Nephron (organoid): ENCODE measurements at regions not wholly inside any gene's neighbourhood (a gene's known extent, or its start where the extent isn't known, plus 50 kb on each side); places are given as distances from the start of the nearest gene placed in this dataset.
A peak's percentile ranks its signal among the peaks of the same experiment; 100 is the strongest.

ENCODE experiments used
- H3K27ac Mint-ChIP-seq, 3 experiments: 2 replicates each; pipeline ENCODE4 v1.8.0; 2020; ENCODE audit warnings: mixed read lengths in 3 of 3, mild to moderate bottlenecking in 2 of 3, moderate library complexity in 1 of 3
- H3K27me3 Mint-ChIP-seq: 2 replicates; pipeline ENCODE4 v1.8.0; 2021; ENCODE audit warnings: low read depth, mild to moderate bottlenecking, moderate library complexity, mixed read lengths
- H3K36me3 Mint-ChIP-seq: 2 replicates; pipeline ENCODE4 v1.8.0; 2020; ENCODE audit warnings: low read depth, mixed read lengths
- H3K4me1 Mint-ChIP-seq: 2 replicates; pipeline ENCODE4 v1.8.0; 2020; ENCODE audit warnings: mixed read lengths
- H3K4me3 Mint-ChIP-seq, 3 experiments: 2 replicates each; pipeline ENCODE4 v1.8.0; 2020; ENCODE audit warnings: mild to moderate bottlenecking in 3 of 3, mixed read lengths in 3 of 3, moderate library complexity in 2 of 3
- H3K9me3 Mint-ChIP-seq: 2 replicates; pipeline ENCODE4 v1.8.0; 2020; ENCODE audit warnings: mixed read lengths
- CTCF ChIP-seq, 3 experiments: fragments of 200-600 bp; sonication (generic); IDR thresholded peaks; one replicate each; pipeline ENCODE4 v1.5.0; 2021; ENCODE audit warnings: antibody characterized with exemption in 3 of 3; ENCODE audit not compliant: unreplicated experiment in 3 of 3

DNA sequence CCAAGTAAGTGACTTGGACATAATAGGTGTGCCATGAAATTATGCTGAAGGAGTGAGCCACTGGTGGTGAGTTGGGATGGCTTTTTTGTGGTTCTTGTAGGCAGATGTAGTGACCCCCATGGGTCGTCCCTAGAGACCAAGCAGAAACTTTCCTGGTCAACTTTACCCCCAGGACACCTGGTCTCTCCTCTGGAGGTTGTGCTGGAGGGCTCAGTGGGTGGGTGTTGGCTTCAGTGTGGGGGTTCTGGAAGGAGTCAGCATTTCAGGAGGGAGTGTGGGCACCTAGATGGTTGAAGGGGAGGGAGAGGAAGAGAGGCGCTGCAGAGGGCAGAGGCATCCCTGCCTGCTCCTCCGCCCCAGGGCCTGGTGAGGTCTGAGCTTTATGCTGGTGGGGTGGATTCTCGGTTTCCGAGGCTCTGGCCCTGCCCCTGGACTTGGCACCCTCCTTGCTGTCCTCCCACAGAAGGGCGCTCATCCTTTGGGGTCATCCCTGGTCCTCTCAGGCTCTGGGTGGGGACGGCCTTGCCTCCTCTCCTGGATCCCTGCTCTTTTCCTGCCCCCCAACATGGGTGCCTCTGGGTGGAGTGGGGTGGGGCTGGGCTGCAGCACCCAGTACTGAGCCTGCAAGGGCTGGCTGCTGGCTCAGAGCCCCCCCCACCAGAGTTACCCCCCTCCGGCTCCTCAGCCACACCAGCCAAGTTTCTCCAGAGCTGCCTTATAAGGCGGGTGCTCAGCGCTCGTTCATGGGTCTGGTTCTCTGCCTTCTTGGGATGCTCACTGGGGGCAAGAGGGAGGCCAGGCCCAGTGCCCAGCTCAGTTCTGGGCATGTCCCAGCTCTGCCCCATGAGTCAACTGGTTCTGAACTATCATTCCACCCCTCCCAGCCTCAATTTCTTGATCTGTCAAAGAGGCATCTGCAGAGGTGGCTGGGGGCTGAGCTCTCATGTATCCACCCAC, 266.8 kb downstream of the SEC14L1 start:
- peak overlapping the region in 1 of 3 experiments; percentile 26 for H3K4me3 Mint-ChIP-seq
- peaks cover 20% of the 10 kb centered on the region for H3K36me3 Mint-ChIP-seq
- peaks cover 75% of the 10 kb centered on the region for H3K4me1 Mint-ChIP-seq
- no peaks in the 10 kb centered on the region for H3K9me3 Mint-ChIP-seq
- TF ChIP-seq CTCF (IDR thresholded peaks at IDR 0.05; ENCODE audit: unreplicated experiment in 3 of 3), result no peak
- H3K27me3 Mint-ChIP-seq, result no peaks in the 10 kb centered on the region
- H3K27ac Mint-ChIP-seq, result peak overlapping the region; percentile 53 to 93 (median 87)

GRCh38 chr17:77408284-77408683, 267.5 kb downstream of the SEC14L1 start:
- TF ChIP-seq CTCF (IDR thresholded peaks at IDR 0.05; ENCODE audit: unreplicated experiment in 3 of 3), result no peak
- H3K4me3 Mint-ChIP-seq, result peak overlapping the region in 2 of 3 experiments; percentile 26 to 35
- peaks cover 76% of the 10 kb centered on the region for H3K4me1 Mint-ChIP-seq
- peaks cover 27% of the 10 kb centered on the region for H3K36me3 Mint-ChIP-seq
- H3K27ac Mint-ChIP-seq, result peak overlapping the region; percentile 53 to 93 (median 87)
- no peaks in the 10 kb centered on the region for H3K9me3 Mint-ChIP-seq
- H3K27me3 Mint-ChIP-seq, result no peaks in the 10 kb centered on the region

GRCh38 chr17:77409282-77410161, 268.8 kb downstream of the SEC14L1 start:
- H3K27me3 Mint-ChIP-seq, result no peaks in the 10 kb centered on the region
- H3K4me3 Mint-ChIP-seq, result peak overlapping the region in 2 of 3 experiments; percentile 21 to 55
- TF ChIP-seq CTCF (IDR thresholded peaks at IDR 0.05; ENCODE audit: unreplicated experiment in 3 of 3), result no peak
- peak overlapping the region; percentile 63 to 87 (median 87) for H3K27ac Mint-ChIP-seq
- H3K4me1 Mint-ChIP-seq, result peaks cover 70% of the 10 kb centered on the region
- H3K36me3 Mint-ChIP-seq, result peaks cover 23% of the 10 kb centered on the region
- no peaks in the 10 kb centered on the region for H3K9me3 Mint-ChIP-seq

- Mint-ChIP-seq H3K27ac (peak overlapping the region; percentile 46 to 90 (median 80)), H3K4me3 (peak overlapping the region in 1 of 3 experiments; percentile 37), H3K9me3 (no peaks in the 10 kb centered on the region), H3K36me3 (peaks cover 23% of the 10 kb centered on the region), H3K27me3 (no peaks in the 10 kb centered on the region), H3K4me1 (peaks cover 61% of the 10 kb centered on the region)
- no peak for TF ChIP-seq CTCF (IDR thresholded peaks at IDR 0.05; ENCODE audit: unreplicated experiment in 3 of 3)
These were observed 269.7 kb downstream of the SEC14L1 start for GRCh38 chr17:77410470-77410869.

DNA sequence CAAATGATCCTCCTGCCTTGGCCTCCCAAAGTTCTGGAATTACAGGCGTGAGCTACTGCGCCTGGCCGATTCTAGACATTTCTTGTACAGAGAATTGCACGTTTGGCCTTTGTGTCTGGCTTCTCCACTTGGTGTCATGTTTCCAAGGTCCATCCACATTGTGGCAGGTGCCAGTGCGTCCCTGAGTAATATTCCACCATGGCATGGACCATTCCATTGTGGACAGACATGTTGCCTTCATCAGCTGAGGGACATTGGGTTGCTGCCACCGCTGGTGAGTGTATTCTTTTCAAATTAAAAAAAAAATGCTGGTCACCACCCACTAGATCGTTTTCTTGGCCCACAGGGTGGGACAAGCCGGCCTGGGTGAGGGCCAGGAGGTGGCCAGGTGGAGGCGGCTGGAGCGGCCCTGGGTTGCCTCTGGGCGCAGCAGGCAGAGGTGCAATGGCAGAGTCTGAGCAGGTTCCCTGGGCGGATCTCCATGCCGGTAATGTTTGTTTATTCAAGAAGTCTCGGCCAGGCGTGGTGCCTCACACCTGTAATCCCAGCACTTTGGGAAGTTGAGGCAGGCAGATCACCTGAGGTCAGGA, 274.1 kb downstream of the SEC14L1 start:
- H3K27ac Mint-ChIP-seq, result no peak overlapping the region
- H3K27me3 Mint-ChIP-seq, result no peaks in the 10 kb centered on the region
- peaks cover 26% of the 10 kb centered on the region for H3K36me3 Mint-ChIP-seq
- H3K4me1 Mint-ChIP-seq, result peaks cover 37% of the 10 kb centered on the region
- no peak overlapping the region for H3K4me3 Mint-ChIP-seq
- no peak for TF ChIP-seq CTCF (IDR thresholded peaks at IDR 0.05; ENCODE audit: unreplicated experiment in 3 of 3)
- no peaks in the 10 kb centered on the region for H3K9me3 Mint-ChIP-seq
